Activated CD4-positive, alpha-beta T cell treated with anti-CD3 and anti-CD28 coated beads for 36 hours (primary cell): ENCODE measurements at regions not wholly inside any gene's neighbourhood (a gene's known extent, or its start where the extent isn't known, plus 50 kb on each side); places are given as distances from the start of the nearest gene placed in this dataset.
"Not testable (repeated sequence)": the region's sequence is repeated elsewhere in the genome, so short reads cannot be mapped to it uniquely, and the experiment has no call there.

Experiments used
- ATAC-seq: fragments of 200-7000 bp; cut with Tn5 transposase; one replicate; pipeline ENCODE4 v1.10.0; 2021; ENCODE audit warnings: mild to moderate bottlenecking, moderate library complexity
- CTCF ChIA-PET: fragments of 350-600 bp; sonication (Branson Sonifier 250); formaldehyde crosslinking; loops from one replicate; lab custom pipeline; 2021; ENCODE audit warnings: antibody characterized with exemption; lab: Charles Lee
- POLR2A ChIA-PET: fragments of 350-600 bp; sonication (Branson Sonifier 250); formaldehyde crosslinking; loops from one replicate; lab custom pipeline; 2021; ENCODE audit warnings: antibody characterized with exemption, inconsistent platforms; lab: Charles Lee
- DNase-seq: peaks from one replicate; pipeline ENCODE4 v3.0.0-alpha.2; 2020
- H3K27ac Mint-ChIP-seq: one replicate; pipeline ENCODE4 v1.8.0; 2021; ENCODE audit warnings: mixed read lengths
- H3K27me3 Mint-ChIP-seq: one replicate; pipeline ENCODE4 v1.8.0; 2021; ENCODE audit warnings: mixed read lengths
- H3K36me3 Mint-ChIP-seq: one replicate; pipeline ENCODE4 v1.8.0; 2021; ENCODE audit warnings: low read depth, mixed read lengths
- H3K4me1 Mint-ChIP-seq: one replicate; pipeline ENCODE4 v1.8.0; 2021; ENCODE audit warnings: mixed read lengths
- H3K4me3 Mint-ChIP-seq: one replicate; pipeline ENCODE4 v1.8.0; 2021; ENCODE audit warnings: mild to moderate bottlenecking, moderate library complexity, mixed read lengths
- H3K9me3 Mint-ChIP-seq: one replicate; pipeline ENCODE4 v1.8.0; 2021; ENCODE audit warnings: low read depth, mixed read lengths
- intact Hi-C, 2 experiments: fragments of 100-400 bp; cut with DNase I in 1 of 2; cut with micrococcal nuclease in 1 of 2; formaldehyde crosslinking; loops; one replicate each; pipeline versions ENCODE4 v1.14.2 to v1.15.1; 2022 to 2024; cut with DNase I, micrococcal nuclease

GRCh38 chr6:21864206-21864605 lies 270.7 kb downstream of the SOX4 start:
- ATAC-seq (no peak), DNase-seq (no peak)
- ChIA-PET POLR2A (no interaction called here), CTCF (no interaction called here)
- no peak overlapping the region for H3K4me3 Mint-ChIP-seq
- H3K27me3 Mint-ChIP-seq = no peaks in the 10 kb centered on the region
- no peak overlapping the region for H3K27ac Mint-ChIP-seq
- intact Hi-C loops = no loop called here
- H3K4me1 Mint-ChIP-seq = no peaks in the 10 kb centered on the region
- no peaks in the 10 kb centered on the region for H3K9me3 Mint-ChIP-seq
- H3K36me3 Mint-ChIP-seq = no peaks in the 10 kb centered on the region

- ATAC-seq = no peak
- Mint-ChIP-seq H3K4me1 (peaks cover 9% of the 10 kb centered on the region), H3K27me3 (no peaks in the 10 kb centered on the region), H3K36me3 (no peaks in the 10 kb centered on the region), H3K9me3 (no peaks in the 10 kb centered on the region), H3K4me3 (no peak overlapping the region), H3K27ac (no peak overlapping the region)
- CTCF ChIA-PET = no interaction called here
- intact Hi-C loops = no loop called here
- POLR2A ChIA-PET = no interaction called here
- no peak for DNase-seq
Observed at GRCh38 chr6:21868226-21868625, 274.7 kb downstream of the SOX4 start.

DNA sequence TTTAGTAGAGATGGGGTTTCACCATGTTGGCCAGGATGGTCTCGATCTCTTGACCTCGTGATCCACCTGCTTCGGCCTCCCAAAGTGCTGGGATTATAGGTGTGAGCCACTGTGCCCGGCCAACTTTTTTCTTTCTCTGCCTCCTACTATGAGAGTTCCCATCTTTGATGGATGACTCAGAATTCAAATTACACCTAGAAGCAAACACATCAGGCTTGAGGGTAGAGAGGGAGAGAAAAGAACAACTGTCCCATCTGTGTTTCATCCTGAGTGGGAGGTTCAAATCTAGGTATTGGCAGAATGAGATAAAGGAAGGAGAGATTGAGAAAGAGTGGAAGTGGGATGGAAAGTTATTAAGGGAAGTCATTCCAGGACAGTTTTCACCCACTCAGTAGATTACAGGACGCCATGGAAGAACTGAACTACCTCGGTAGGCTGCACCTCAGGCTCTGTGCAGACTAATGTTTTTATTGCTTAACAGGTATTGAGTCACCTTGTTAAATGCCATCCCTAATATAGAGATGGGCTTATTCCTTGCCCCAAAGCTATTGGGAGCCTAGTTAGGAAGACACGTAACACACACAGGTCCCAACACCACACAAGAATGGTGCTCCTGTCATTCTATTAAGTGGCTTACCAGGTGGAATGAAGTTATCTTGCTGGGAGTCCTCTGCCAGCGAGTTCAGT lies 275.7 kb downstream of the SOX4 start:
- H3K9me3 Mint-ChIP-seq = peaks cover 2% of the 10 kb centered on the region
- POLR2A ChIA-PET = no interaction called here

GRCh38 chr6:21870076-21870730 lies 276.7 kb downstream of the SOX4 start:
- POLR2A ChIA-PET = interaction anchor here (0.6 kb wide), 1 partner anchor 291 kb away, joined by 3 read pairs; no protein-coding TSS in a partner anchor
- Mint-ChIP-seq H3K4me3 (no peak overlapping the region), H3K27me3 (no peaks in the 10 kb centered on the region), H3K4me1 (peaks cover 9% of the 10 kb centered on the region), H3K27ac (no peak overlapping the region), H3K9me3 (peaks cover 2% of the 10 kb centered on the region), H3K36me3 (peaks cover 1% of the 10 kb centered on the region)
- ATAC-seq = no peak
- DNase-seq = no peak
- intact Hi-C loops = no loop called here
- CTCF ChIA-PET = no interaction called here

More for the DNA sequence above, 275.7 kb downstream of the SOX4 start:
- Mint-ChIP-seq H3K4me3 (no peak overlapping the region), H3K4me1 (peaks cover 9% of the 10 kb centered on the region), H3K27me3 (no peaks in the 10 kb centered on the region), H3K36me3 (peaks cover 1% of the 10 kb centered on the region), H3K27ac (no peak overlapping the region)
- intact Hi-C loops = no loop called here
- DNase-seq (no peak), ATAC-seq (no peak)
- CTCF ChIA-PET = no interaction called here

GRCh38 chr6:21871831-21872230 lies 278.3 kb downstream of the SOX4 start:
- Mint-ChIP-seq H3K4me3 (no peak overlapping the region), H3K4me1 (peaks cover 13% of the 10 kb centered on the region), H3K27ac (no peak overlapping the region), H3K27me3 (no peaks in the 10 kb centered on the region), H3K9me3 (peaks cover 2% of the 10 kb centered on the region), H3K36me3 (peaks cover 1% of the 10 kb centered on the region)
- CTCF ChIA-PET = no interaction called here
- ATAC-seq (peak; percentile 55), DNase-seq (peak; percentile 10)
- intact Hi-C loops = no loop called here
- POLR2A ChIA-PET = no interaction called here

GRCh38 chr6:21872749-21873148 lies 279.2 kb downstream of the SOX4 start:
- ATAC-seq = no peak
- no peaks in the 10 kb centered on the region for H3K27me3 Mint-ChIP-seq

DNA sequence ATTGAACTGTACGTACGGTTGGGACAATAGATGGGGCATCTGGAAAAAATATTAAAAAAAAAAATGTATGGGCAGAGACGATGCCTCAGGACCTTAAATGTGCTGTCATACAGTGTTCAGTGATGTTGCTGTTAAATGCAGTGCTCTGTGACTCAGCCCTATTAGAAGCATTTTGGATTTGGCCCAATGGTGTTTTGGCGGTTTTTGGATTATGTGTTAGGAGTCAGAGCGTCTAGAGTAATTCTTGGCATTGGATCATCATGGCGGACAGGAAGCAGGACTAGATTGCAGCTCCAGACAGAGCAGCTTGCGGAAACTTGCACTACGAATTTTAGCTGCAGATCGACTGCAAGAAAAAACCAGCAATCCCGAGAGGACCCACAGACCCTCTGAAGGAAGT lies 280.0 kb downstream of the SOX4 start:
- intact Hi-C loops = no loop called here
- peaks cover 22% of the 10 kb centered on the region for H3K4me1 Mint-ChIP-seq
- CTCF ChIA-PET = no interaction called here
- DNase-seq (no peak), ATAC-seq (no peak)
- no peak overlapping the region for H3K4me3 Mint-ChIP-seq
- POLR2A ChIA-PET = interaction anchor here (0.6 kb wide), 1 partner anchor 60 kb away, joined by 3 read pairs; no protein-coding TSS in a partner anchor
- no peaks in the 10 kb centered on the region for H3K27me3 Mint-ChIP-seq
- H3K27ac Mint-ChIP-seq = no peak overlapping the region
- peaks cover 1% of the 10 kb centered on the region for H3K36me3 Mint-ChIP-seq
- H3K9me3 Mint-ChIP-seq = peaks cover 9% of the 10 kb centered on the region

More at GRCh38 chr6:21872749-21873148, 279.2 kb downstream of the SOX4 start:
- ChIA-PET POLR2A (no interaction called here), CTCF (no interaction called here)
- Mint-ChIP-seq H3K4me1 (peaks cover 22% of the 10 kb centered on the region), H3K9me3 (peaks cover 7% of the 10 kb centered on the region), H3K36me3 (peaks cover 1% of the 10 kb centered on the region), H3K4me3 (no peak overlapping the region), H3K27ac (no peak overlapping the region)
- DNase-seq = no peak
- intact Hi-C loops = no loop called here

GRCh38 chr6:21874372-21874771 lies 280.8 kb downstream of the SOX4 start:
- intact Hi-C loops = no loop called here
- CTCF ChIA-PET = interaction anchor here (0.5 kb wide), 1 partner anchor 192 kb away, joined by 3 read pairs; no protein-coding TSS in a partner anchor
- ATAC-seq (no peak), DNase-seq (no peak)
- Mint-ChIP-seq H3K4me3 (no peak overlapping the region), H3K27ac (no peak overlapping the region), H3K4me1 (peaks cover 22% of the 10 kb centered on the region), H3K27me3 (no peaks in the 10 kb centered on the region), H3K9me3 (peaks cover 11% of the 10 kb centered on the region), H3K36me3 (peaks cover 1% of the 10 kb centered on the region)
- POLR2A ChIA-PET = no interaction called here

- Mint-ChIP-seq H3K9me3 (peaks cover 21% of the 10 kb centered on the region), H3K4me3 (peak overlapping the region; percentile 5), H3K27ac (peak overlapping the region; percentile 61), H3K4me1 (peaks cover 16% of the 10 kb centered on the region)
- intact Hi-C loops, H3K36me3 Mint-ChIP-seq, CTCF ChIA-PET, H3K27me3 Mint-ChIP-seq: not testable (repeated sequence)
- POLR2A ChIA-PET = interaction anchor here (0.6 kb wide), 1 partner anchor 94 kb away, joined by 5 read pairs; no protein-coding TSS in a partner anchor
- DNase-seq (peak; percentile 7), ATAC-seq (peak; percentile 51)
Observed at GRCh38 chr6:21877037-21877436, 283.5 kb downstream of the SOX4 start.

DNA sequence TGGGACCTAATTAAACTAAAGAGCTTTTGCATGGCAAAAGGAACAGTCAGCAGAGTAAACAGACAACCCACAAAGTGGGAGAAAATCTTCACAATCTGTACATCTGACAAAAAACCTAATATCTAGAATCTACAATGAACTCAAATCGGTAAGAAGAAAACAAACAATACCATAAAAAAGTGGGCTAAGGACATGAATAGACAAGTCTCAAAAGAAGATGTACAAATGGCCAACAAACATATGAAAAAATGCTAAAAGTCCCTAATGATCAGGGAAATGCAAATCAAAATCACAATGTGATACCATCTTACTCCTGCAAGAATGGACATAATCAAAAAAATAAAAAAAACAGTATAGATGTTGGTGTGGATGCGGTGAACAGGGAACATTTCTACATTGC lies 286.7 kb downstream of the SOX4 start:
- intact Hi-C loops, H3K36me3 Mint-ChIP-seq, POLR2A ChIA-PET, ATAC-seq, H3K4me3 Mint-ChIP-seq, CTCF ChIA-PET, DNase-seq, H3K27ac Mint-ChIP-seq, H3K27me3 Mint-ChIP-seq: not testable (repeated sequence)
- peaks cover 29% of the 10 kb centered on the region for H3K4me1 Mint-ChIP-seq
- H3K9me3 Mint-ChIP-seq = peaks cover 23% of the 10 kb centered on the region

DNA sequence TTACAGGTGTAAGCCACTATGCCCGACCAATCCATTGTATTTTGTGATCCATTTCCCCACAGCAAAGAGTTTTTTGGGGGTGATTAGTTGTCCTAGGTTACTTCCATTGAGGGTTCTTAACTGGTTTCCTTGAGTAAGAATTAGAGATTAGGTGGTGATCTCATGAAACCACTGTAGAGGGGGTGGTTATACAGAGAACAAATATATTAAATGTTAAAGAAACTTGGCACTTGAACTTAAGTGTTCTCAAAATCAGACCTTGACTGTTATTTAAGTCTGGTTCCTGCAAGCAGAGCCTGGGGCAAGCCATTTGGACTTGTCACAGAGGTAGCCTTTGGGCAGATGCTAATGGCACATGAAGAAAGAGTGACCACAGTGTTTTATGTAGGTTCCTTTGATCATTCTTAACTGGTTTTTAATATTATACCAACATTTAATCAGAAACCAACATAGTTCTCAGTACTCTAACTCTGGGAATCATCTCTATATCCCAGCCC lies 288.5 kb downstream of the SOX4 start:
- ChIA-PET POLR2A (no interaction called here), CTCF (no interaction called here)
- H3K9me3 Mint-ChIP-seq = peaks cover 23% of the 10 kb centered on the region
- H3K4me1 Mint-ChIP-seq = peaks cover 24% of the 10 kb centered on the region
- H3K27ac Mint-ChIP-seq = no peak overlapping the region
- no peak for ATAC-seq
- intact Hi-C loops = no loop called here
- no peaks in the 10 kb centered on the region for H3K27me3 Mint-ChIP-seq
- no peak overlapping the region for H3K4me3 Mint-ChIP-seq
- H3K36me3 Mint-ChIP-seq = no peaks in the 10 kb centered on the region
- no peak for DNase-seq
